ENCODE measurements at regions not wholly inside any gene's neighbourhood (a gene's known extent, or its start where the extent isn't known, plus 50 kb on each side); places are given as distances from the start of the nearest gene placed in this dataset.

GRCh38 chr20:23165307-23165750, 79.2 kb upstream of the CD93 start:
- TF ChIP-seq POLR2A (IDR thresholded peaks at IDR 0.05) (no peak), CTCF (IDR thresholded peaks at IDR 0.05) (no peak)
- H3K9me3 ChIP-seq: no peaks in the 10 kb centered on the region
- DNase-seq (peak in 2 of 3 donors; percentile 31 to 43), ATAC-seq (no peak)
- no peak overlapping the region for H3K4me3 ChIP-seq
- no peak overlapping the region for H3K27ac ChIP-seq
- H3K27me3 ChIP-seq: no peaks in the 10 kb centered on the region
- intact Hi-C loops (cut with DNase I): no loop called here
- no peaks in the 10 kb centered on the region for H3K4me1 ChIP-seq
- H3K36me3 ChIP-seq: no peaks in the 10 kb centered on the region
- 55% methylated on average over 11 of the region's 12 CpGs for WGBS (ENCODE audit: insufficient coverage, low coverage, low lambda C conversion rate, missing lambda C conversion rate)

- Histone ChIP-seq H3K4me3 (no peak overlapping the region), H3K27ac (no peak overlapping the region), H3K9me3 (no peaks in the 10 kb centered on the region), H3K4me1 (no peaks in the 10 kb centered on the region), H3K36me3 (no peaks in the 10 kb centered on the region), H3K27me3 (no peaks in the 10 kb centered on the region)
- ATAC-seq (peak in 2 of 4 donors; percentile 4 to 22), DNase-seq (peak in 1 of 3 donors; percentile 51)
- TF ChIP-seq CTCF (IDR thresholded peaks at IDR 0.05) (no peak), POLR2A (IDR thresholded peaks at IDR 0.05) (no peak)
- WGBS (ENCODE audit: insufficient coverage, low coverage, low lambda C conversion rate, missing lambda C conversion rate): 34% methylated on average over 6 of the region's 13 CpGs
- intact Hi-C loops (cut with DNase I): no loop called here
Observed at GRCh38 chr20:23164176-23164601, 78.1 kb upstream of the CD93 start.

GRCh38 chr20:23163562-23163961, 77.4 kb upstream of the CD93 start:
- Histone ChIP-seq H3K27me3 (no peaks in the 10 kb centered on the region), H3K36me3 (no peaks in the 10 kb centered on the region), H3K4me3 (no peak overlapping the region), H3K9me3 (no peaks in the 10 kb centered on the region), H3K27ac (no peak overlapping the region), H3K4me1 (no peaks in the 10 kb centered on the region)
- no peak for DNase-seq
- TF ChIP-seq CTCF (IDR thresholded peaks at IDR 0.05) (no peak), POLR2A (IDR thresholded peaks at IDR 0.05) (no peak)
- intact Hi-C loops (cut with DNase I): no loop called here
- WGBS (ENCODE audit: insufficient coverage, low coverage, low lambda C conversion rate, missing lambda C conversion rate): 92% methylated on average over 3 of the region's 6 CpGs
- ATAC-seq: no peak

- DNase-seq: no peak
- Histone ChIP-seq H3K9me3 (no peaks in the 10 kb centered on the region), H3K4me1 (no peaks in the 10 kb centered on the region), H3K36me3 (no peaks in the 10 kb centered on the region), H3K27me3 (no peaks in the 10 kb centered on the region), H3K4me3 (no peak overlapping the region), H3K27ac (no peak overlapping the region)
- ATAC-seq: no peak
- intact Hi-C loops (cut with DNase I): no loop called here
- WGBS (ENCODE audit: insufficient coverage, low coverage, low lambda C conversion rate, missing lambda C conversion rate): no CpG with 5 or more reads among the region's 5 CpGs
- no peak for TF ChIP-seq CTCF (IDR thresholded peaks at IDR 0.05)
- TF ChIP-seq POLR2A (IDR thresholded peaks at IDR 0.05): no peak
Observed at GRCh38 chr20:23162887-23163286, 76.8 kb upstream of the CD93 start.

Measured in right lobe of liver (tissue), 6 donors.